HG02885 (cell line): ENCODE measurements at regions not wholly inside any gene's neighbourhood (a gene's known extent, or its start where the extent isn't known, plus 50 kb on each side); places are given as distances from the start of the nearest gene placed in this dataset.
"Not testable (repeated sequence)": the region's sequence is repeated elsewhere in the genome, so short reads cannot be mapped to it uniquely, and the experiment has no call there.

Experiments
- ATAC-seq: cut with Tn5 transposase; IDR thresholded peaks from one replicate; pipeline ENCODE4 v1.9.1; 2021; ENCODE audit warnings: mild to moderate bottlenecking; ENCODE audit not compliant: unreplicated experiment, poor library complexity

DNA sequence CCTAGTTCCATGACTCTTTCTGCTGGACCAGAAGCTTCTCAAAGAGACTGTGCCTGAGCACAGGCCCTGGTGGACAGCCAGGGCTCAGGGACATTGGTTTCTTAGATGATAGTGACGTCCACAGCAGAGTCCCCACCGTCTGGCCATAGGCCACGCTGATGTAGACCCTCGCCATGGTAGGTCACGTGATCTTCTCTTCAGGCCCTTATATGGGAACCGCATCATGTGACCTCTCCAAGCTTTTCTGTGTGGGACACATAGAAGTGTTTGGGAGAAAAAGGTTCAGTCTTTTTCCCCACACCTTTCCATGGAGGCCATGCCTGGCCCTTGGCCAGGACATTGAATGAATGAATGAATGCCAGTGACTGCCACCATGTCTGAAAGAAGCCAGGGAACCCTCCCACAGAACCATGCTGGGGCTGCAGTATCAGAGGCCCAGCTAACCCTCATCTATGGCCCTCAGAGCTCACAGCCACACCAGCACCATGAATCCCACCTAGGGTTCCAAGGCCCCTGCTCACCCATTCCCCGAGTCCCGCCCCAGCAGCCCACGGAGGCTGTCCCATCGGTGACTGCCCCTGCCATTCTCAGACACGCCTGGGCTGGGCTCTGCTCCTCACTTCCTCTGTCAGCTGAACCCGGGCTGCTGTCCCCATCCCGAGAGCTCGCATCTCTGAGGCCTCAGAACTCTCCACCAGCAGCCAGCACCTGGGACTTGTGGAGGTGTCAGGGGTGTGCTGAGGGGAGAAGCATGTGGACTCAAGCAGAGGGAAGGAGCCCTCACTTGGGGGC, 292.1 kb downstream of the ADGRD1 start:
- no peak for ATAC-seq

GRCh38 chr12:131247026-131247725, 293.5 kb downstream of the ADGRD1 start:
- ATAC-seq = not testable (repeated sequence)

- ATAC-seq = not testable (repeated sequence)
Observed at GRCh38 chr12:131247875-131248274, 294.2 kb downstream of the ADGRD1 start.

GRCh38 chr12:131249246-131250027, 295.7 kb downstream of the ADGRD1 start:
- no peak for ATAC-seq

DNA sequence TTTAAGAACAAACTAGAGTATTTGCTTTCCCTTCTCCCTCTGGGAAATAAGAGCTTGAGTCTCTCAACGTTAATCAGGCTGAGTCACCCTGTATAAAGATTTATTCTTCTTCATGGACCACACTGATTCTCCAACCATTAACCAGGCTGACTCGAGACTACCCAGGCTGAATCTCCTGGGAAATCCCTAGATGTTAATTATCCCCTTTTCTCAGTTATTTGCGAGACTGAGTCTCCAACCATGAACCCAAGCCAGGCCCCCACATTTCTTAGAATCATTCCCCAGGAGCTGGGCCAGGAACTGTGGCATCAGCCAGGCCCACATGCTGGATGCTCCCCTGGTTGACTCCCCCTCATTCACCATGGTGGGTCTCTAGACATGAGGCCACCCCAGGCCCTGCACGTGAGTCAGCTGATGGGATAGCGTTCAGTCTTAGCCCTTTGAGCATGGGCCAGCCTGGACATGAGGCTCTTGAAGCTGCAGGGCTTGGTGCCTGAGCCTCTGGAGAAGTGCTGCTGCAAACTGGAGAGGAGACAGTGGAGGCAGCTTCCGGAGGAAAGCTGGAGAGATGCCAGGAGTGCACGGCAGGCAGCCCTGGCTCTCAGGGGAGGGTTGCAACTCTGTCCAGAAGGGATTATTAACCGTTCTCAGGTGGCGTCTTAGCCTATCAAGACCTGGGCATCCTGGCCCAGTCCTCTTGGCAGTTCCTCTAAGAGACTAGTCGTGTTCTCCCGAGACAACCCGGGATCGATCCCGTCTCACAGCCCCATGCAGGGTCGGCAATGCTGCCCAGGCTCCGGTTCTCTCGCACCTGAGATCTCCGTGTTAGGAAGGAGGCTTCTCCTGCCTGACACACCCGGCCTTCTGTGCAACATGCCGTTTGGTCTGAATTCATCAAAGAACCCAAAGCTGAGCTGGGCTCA, 296.6 kb downstream of the ADGRD1 start:
- ATAC-seq = no peak

GRCh38 chr12:131250951-131251315, 297.2 kb downstream of the ADGRD1 start:
- no peak for ATAC-seq

- ATAC-seq = no peak
Observed at GRCh38 chr12:131251336-131252101, 297.8 kb downstream of the ADGRD1 start.

DNA sequence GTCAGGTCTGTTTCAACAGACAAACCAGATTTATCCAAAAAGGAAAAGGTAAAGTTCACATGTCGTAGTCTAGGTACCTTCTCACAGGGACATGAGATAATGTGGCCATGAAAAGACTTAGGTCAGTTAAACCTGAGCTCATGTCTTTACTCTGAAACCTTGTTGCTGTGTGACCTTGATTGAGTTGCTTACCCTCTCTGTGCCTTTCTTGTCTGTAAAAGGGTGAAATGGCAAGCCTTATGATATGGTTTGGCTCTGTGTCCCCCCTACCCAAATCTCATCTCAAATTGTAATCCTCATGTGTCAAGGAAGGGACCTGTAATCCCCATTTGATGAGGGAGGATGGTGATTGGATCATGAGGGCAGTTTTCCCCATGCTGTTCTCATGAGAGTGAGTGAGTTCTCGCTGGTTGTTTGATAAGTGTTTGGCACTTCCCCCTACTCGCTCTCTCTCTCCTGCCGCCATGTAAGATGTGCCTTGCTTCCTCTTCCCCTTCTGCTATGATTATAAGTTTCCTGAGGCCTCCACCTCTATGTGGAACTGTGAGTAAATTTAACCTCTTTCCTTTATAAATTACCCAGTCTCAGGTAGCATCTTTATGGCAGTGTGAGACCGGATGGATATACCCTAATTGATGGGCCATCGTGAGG, 299.8 kb downstream of the ADGRD1 start:
- ATAC-seq = no peak

DNA sequence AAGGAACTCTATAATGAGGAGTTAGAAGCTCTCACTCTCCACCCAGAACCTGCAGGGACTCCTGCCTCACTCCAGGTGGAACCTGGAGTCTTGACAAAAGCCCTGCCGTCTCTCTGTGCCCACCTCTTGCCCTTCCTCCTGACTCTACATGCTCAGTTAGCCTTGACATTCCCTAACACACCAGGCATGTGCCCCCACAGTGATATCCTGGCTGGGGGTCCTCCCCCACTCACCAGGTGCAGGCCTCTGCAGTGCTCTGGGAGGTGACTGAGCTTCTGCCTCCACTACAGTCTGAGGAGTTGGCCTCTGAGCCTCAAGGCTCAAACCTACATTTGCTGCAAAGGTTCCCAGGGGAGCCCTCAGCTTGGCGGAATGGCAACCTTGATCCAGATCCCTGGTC, 300.7 kb downstream of the ADGRD1 start:
- ATAC-seq = no peak

GRCh38 chr12:131258398-131258797, 304.7 kb downstream of the ADGRD1 start:
- ATAC-seq = no peak

DNA sequence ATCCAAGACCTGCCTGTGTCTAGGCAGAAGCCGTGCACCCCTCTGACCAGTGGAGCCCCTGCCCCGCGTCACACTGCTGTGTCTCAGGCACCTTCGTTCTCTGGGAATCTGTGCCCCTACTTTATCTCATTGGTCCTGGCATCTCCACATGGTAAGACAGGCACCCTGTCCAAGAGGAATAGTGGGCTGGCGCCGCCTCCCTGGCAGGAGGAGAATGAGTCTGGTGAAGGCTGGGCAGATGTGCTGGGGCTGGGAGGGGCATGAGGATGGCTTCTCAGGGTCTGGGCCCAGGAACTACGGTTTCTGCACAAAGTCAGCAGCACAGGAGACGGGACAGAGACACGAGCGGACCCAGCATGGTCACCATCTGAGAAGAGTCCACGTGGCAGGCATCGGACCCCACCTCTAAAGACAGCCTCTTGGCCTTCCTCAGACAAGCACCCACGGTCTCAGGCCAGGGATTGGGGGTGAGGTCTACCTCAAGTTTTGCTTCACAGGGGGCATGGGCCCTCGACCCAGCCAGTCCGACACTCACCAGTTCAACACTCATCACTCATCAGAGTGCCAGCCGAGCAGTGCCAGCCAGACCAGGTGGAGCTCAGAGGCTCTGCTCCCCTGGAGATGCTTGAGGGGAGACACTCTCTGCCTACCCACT, 306.7 kb downstream of the ADGRD1 start:
- ATAC-seq = no peak

DNA sequence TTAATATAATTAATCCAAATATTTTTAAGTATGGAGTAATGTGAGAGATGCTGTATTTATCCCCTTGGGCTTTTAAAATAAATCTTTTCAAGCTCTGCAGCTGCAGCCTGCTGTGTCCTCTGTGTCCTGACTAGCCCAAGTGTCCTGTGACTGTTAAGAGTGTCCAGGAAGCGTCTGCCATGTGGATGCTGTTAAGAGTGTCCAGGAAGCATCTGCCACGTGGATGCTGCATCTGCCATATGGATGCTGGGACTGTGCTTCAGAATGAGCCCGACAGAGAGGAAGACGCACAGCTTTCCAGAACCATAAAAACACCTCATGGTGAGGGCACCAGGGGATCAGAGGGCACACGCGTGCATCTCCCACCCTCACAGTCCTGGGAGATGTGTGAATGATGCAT, 307.2 kb downstream of the ADGRD1 start:
- no peak for ATAC-seq

GRCh38 chr12:131261906-131262305, 308.2 kb downstream of the ADGRD1 start:
- ATAC-seq = no peak

DNA sequence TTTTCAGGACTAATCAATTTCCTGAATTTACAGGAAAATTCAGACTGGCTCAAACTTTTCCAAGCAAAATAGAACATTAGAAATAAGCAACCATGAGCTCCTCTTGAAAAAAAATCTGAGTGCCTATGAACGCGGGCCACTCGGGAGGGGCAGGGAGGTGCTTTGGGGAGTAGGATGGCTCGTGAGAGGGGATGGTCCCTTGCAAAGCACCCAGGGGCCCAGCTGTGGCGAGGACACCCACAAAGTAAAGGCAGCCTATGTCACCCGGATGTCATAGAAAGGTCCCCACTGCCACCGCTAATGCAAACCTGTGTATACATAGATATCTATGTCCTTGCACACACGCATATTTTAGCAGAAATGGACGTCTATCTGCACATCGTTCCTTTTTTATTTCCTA, 309.9 kb downstream of the ADGRD1 start:
- no peak for ATAC-seq

GRCh38 chr12:131264635-131265034, 310.9 kb downstream of the ADGRD1 start:
- no peak for ATAC-seq

DNA sequence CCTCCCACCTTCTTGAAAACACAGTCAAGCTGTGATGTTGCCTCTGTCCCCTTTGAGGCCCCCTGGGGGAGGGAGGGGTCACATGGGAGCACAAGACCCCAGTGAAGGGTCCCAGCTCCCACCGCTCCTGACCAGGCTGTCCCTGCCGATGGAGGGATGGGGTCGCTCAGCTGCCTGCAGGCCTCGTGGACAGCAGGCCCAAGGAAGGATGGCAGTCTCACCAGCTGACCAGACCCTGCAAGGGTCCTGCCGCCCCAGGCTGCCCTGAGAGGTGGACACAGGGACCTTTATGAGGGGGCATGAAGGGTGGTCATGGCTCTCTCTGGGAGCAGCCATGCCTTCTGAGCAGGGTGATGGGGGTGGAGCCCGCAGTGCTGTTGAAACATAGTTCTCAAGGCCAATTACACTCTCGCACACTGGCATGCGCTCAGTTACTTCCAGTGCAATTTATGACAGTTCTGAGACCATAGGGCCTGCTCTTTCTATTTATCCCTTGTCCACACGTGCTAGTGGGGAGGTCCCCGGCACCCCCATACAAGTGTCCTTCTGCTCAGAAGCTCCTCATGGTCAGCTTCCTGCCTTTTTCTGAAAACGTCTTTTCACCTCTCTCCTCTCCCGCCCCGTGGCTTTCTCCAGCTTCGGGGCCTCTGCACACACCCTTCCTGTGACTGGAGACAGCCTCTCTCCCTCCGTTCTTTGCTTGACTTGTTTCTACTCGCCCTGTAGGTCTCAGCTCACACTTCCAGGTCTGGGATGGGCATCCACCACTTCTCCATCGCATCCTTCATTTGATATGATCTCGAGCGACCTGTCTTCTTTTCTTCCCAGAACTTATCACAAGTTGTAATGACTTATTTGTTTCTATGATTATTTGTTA, 313.1 kb downstream of the ADGRD1 start:
- ATAC-seq = no peak

GRCh38 chr12:131267576-131267975, 313.9 kb downstream of the ADGRD1 start:
- ATAC-seq = no peak
